Suprapubic skin (tissue), 3 donors: ENCODE measurements at regions not wholly inside any gene's neighbourhood (a gene's known extent, or its start where the extent isn't known, plus 50 kb on each side); places are given as distances from the start of the nearest gene placed in this dataset.

Source experiments
- POLR2A ChIP-seq, 2 donors: fragments of 450-650 bp; IDR thresholded peaks; one replicate each; pipeline ENCODE4 v1.6.1; 2017; ENCODE audit warnings: antibody characterized with exemption in 2 of 2, mild to moderate bottlenecking in 2 of 2, moderate library complexity in 2 of 2
- TF ChIP-seq, protein P1 (sequence below), 2 donors: fragments of 200-600 bp in 1 of 2; fragments of 450-650 bp in 1 of 2; sonication (generic) in 1 of 2; IDR thresholded peaks; one replicate each; pipeline ENCODE4 v1.5.1; 2016 to 2019; ENCODE audit warnings: antibody characterized with exemption in 2 of 2, mild to moderate bottlenecking in 1 of 2, moderate library complexity in 1 of 2

DNA sequence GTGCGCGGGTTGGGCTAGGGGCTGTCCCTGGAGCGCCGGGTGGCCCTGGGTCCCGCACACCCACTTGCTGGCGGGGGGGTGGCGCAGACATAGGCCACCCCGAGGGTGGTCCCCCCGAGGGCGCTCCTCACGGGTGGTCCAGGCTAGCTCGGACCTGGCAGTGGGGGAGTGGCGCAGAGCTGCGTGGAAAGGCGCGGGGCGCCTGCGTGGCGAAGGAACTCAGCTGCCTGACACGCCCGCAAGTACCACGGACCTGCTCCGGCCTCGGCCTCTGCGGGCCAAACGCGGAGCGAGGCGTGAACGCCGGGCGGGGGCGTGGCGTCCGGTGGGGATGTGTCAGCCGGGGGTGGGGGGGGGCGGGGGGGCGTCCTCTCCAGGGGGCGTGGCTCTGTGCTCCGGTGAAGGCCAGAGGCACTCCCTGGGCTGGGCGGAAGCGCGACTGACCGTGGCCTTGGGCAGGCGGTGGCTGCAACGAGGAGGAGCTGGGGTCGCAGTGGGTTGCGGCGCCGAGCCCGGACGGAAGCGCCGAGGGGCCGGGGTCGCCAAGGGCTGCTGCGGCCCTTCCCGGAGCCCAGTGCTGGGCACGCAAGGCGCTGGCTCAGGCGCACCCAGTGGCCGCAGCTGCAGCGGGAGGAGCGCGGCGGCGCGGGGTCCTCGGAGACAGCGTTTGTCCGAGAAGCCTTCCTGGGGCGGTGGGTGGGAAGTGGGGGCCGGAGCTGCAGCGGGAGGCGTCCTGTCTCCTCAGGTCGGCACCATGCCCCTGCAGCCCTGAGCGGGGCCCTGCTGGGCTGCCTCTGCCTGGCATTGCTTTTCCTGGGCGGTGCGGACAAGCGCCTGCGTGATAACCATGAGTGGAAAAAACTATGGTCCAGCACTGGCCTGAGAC lies 58.9 kb upstream of the NUPR2 start:
- TF ChIP-seq, protein P1, sequence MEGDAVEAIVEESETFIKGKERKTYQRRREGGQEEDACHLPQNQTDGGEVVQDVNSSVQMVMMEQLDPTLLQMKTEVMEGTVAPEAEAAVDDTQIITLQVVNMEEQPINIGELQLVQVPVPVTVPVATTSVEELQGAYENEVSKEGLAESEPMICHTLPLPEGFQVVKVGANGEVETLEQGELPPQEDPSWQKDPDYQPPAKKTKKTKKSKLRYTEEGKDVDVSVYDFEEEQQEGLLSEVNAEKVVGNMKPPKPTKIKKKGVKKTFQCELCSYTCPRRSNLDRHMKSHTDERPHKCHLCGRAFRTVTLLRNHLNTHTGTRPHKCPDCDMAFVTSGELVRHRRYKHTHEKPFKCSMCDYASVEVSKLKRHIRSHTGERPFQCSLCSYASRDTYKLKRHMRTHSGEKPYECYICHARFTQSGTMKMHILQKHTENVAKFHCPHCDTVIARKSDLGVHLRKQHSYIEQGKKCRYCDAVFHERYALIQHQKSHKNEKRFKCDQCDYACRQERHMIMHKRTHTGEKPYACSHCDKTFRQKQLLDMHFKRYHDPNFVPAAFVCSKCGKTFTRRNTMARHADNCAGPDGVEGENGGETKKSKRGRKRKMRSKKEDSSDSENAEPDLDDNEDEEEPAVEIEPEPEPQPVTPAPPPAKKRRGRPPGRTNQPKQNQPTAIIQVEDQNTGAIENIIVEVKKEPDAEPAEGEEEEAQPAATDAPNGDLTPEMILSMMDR (IDR thresholded peaks at IDR 0.05) = no peak
- TF ChIP-seq POLR2A (IDR thresholded peaks at IDR 0.05) = no peak
